Epithelial cell of esophagus (primary cell): ENCODE measurements at regions not wholly inside any gene's neighbourhood (a gene's known extent, or its start where the extent isn't known, plus 50 kb on each side); places are given as distances from the start of the nearest gene placed in this dataset.
"Not testable (repeated sequence)": the region's sequence is repeated elsewhere in the genome, so short reads cannot be mapped to it uniquely, and the experiment has no call there.

Source experiments
- DNase-seq: peaks from one replicate; pipeline ENCODE4 v3.0.0; 2010; ENCODE audit warnings: low read depth
- H3K4me3 ChIP-seq: 2 replicates; pipeline ENCODE4 v1.5.1; 2011; ENCODE audit warnings: mild to moderate bottlenecking, low read length, control low read depth
- TF ChIP-seq, protein P1 (sequence below): IDR thresholded peaks from 2 replicates; pipeline ENCODE4 v1.5.1; 2011; ENCODE audit warnings: low read depth, mild to moderate bottlenecking, low read length, control low read depth, inconsistent platforms; ENCODE audit not compliant: insufficient read depth; ENCODE audit errors: missing control alignments

DNA sequence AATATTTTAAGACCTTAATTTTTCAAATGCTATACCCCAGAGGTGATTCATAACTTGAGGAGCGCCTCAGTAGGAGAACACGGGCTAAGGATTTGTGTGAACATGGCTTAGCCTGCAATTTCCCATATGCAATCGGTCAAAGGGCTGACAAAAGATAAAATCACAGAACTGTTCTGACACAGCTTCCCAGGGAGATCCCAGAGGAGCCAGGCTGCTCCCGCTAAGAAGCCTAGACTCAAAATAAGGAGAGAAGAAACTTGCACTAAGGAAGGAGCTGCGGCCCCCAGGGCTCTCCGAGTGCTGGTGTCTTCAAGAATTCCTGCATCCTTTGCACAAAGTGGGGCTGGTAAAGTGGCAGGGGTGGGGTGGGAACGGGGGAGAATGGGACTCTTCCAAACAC is 106.3 kb upstream of the DLG1 start:
- TF ChIP-seq, protein P1, sequence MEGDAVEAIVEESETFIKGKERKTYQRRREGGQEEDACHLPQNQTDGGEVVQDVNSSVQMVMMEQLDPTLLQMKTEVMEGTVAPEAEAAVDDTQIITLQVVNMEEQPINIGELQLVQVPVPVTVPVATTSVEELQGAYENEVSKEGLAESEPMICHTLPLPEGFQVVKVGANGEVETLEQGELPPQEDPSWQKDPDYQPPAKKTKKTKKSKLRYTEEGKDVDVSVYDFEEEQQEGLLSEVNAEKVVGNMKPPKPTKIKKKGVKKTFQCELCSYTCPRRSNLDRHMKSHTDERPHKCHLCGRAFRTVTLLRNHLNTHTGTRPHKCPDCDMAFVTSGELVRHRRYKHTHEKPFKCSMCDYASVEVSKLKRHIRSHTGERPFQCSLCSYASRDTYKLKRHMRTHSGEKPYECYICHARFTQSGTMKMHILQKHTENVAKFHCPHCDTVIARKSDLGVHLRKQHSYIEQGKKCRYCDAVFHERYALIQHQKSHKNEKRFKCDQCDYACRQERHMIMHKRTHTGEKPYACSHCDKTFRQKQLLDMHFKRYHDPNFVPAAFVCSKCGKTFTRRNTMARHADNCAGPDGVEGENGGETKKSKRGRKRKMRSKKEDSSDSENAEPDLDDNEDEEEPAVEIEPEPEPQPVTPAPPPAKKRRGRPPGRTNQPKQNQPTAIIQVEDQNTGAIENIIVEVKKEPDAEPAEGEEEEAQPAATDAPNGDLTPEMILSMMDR, result no peak
- DNase-seq, result no peak
- no peak overlapping the region for H3K4me3 ChIP-seq

DNA sequence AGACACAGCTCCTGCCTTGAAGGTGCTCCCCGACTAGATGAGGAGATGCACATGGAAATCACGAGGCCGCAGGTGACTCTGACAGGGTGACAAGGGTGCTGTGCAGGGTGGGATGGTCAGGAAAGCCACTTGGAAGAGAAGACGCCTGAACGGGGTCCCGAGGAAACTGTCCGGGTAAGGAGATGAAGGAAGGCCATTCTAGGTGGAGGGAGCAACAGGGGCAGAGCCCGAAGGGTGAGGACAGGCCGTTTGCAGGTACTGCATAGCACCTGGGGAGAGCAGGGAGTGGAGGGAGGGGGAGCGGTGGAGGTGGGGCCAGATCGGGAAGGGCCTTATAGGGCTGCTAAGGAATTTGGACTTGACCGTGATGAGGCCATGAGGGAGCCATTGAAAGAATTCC is 105.6 kb upstream of the DLG1 start:
- H3K4me3 ChIP-seq, result no peak overlapping the region
- DNase-seq, result no peak
- TF ChIP-seq, protein P1, result no peak

DNA sequence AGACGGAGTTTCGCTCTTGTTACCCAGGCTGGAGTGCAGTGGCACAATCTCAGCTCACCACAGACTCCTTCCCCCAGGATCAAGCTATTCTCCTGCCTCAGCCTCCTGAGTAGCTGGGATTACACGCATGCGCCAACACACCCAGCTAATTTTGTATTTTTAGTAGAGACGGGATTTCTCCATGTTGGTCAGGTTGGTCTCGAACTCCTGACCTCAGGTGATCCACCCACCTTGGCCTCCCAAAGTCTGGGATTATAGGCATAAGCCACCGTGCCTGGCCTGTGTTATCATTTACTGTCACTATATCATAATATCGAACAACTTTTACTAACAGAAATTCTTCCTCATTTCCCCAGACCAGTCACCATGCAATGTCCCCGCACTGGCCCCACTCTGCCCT is 104.0 kb upstream of the DLG1 start:
- DNase-seq, result not testable (repeated sequence)

DNA sequence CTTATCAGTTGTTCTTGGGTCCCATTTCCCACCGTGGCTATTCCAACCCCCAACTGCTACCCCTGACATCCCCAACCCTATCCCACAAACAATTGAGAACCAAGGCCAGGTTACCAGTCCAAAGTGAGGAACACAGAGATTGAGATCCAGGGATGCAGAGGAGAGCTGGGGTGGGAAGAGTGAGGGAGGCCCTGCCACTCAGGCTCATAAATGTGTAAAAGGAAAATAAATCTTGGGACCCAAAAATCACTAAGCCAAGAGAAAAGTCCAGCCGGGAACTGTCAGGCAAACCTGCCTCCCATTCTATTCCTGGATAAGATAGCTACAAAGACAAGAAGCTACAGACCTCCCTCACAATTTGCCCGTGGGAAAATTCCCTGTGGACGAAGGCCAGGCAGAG is 101.1 kb upstream of the DLG1 start:
- TF ChIP-seq, protein P1, result no peak
- H3K4me3 ChIP-seq, result no peak overlapping the region
- no peak for DNase-seq

More for the DNA sequence above, 104.0 kb upstream of the DLG1 start:
- H3K4me3 ChIP-seq, result not testable (repeated sequence)

DNA sequence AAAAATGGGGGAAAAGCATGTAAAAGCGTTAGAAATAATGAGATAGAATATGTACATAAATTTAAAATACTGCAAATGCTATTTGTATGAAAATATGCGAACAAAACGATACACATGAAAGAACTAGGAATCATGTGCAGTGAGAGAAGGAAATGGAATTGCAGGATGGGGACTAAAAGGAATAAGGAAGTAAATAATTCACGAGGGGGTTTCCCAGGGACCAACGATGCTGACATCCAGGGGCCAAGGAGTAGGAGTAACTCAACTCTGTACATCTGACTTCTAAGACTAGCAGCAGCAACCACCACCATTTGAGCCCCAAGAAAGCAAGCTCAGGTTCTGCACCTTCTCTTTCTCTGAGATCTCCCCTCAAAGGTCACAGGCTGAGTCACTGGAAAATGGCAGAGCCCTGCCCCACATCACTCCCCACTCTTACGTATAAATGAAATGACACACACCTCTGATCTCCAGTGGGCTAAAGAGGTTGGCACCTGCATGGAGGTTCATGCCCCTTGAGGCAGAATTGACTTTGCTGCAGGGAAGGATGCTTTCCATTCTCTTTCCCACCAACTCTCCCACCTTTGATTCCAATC is 100.0 kb upstream of the DLG1 start:
- TF ChIP-seq, protein P1, result no peak
- DNase-seq, result no peak
- H3K4me3 ChIP-seq, result no peak overlapping the region

DNA sequence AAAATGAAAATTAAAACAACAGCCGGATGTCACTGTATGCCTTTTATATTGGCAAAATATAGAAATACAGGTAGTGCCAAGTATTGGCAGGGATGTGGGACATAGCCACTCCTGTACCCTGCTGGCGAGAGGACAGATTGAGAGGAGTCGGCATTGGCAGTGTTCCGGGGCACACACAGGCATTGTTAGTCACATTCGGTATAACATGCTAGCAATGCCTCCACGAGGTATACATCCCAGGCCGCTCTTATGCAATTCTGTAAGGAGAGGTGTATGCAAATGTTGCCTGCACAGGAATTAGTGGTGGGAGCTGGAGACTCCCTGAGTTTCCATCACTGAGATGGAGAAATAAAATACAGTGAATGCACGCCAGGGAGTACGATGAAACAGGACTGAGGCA is 99.4 kb upstream of the DLG1 start:
- TF ChIP-seq, protein P1, result no peak
- H3K4me3 ChIP-seq, result no peak overlapping the region
- DNase-seq, result peak; percentile 65

DNA sequence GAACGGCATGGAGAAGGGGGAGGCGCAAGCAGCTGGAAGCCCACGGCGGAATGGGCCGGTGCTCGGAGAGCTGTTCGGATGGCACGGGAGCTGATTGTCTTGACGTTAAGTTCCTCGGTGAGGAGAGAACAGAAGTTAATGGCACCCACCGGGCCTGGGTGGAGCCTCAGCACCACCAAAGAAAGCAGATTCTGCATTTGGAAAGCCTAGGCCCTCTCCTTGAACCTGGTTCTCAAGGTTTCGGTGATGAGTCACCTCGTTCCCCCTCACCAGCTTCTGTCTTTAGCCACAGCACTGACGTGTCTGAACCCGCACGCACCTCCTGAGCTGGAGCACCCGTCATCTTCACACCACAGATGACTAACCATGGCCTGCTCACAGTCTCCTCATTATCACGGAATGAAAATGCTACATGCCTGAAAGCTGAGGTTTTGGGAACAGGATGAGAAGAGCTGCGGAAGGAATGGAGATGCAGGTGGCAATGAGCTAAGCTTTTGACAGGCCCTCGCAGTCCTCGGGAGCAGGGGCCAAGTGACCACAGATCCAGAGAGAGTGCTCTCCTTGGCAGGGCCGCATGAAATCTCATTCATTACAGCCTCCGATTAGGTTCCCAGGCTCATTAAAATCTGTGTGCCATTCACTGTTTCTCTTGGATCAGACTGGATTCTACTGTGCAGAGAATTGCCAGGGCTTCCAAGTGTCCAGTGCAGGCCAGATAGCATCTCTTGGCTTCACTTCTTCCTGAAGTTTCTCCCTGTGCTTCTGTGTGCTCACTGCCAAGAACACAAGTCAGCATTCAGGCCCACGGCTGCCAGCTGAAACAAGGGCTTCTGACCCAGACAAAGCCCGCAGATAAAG is 96.3 kb upstream of the DLG1 start:
- H3K4me3 ChIP-seq, result no peak overlapping the region
- peak; percentile 100 for DNase-seq
- TF ChIP-seq, protein P1, result no peak

DNA sequence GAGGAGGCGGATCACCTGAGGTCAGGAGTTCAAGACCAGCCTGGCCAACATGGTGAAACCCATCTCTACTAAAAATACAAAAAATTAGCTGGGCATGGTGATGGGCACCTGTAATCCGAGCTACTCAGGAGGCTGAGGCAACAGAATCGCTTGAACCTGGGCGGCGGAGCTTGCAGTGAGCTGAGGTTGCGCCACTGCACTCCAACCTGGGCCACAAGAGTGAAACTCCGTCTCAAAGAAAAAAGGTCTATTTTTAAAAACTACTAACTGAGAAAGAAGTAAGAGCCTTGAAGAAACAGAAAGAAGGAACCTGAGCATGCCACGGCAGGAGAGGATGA is 95.7 kb upstream of the DLG1 start:
- not testable (repeated sequence) for DNase-seq, H3K4me3 ChIP-seq
